BJ (cell line): ENCODE measurements at regions not wholly inside any gene's neighbourhood (a gene's known extent, or its start where the extent isn't known, plus 50 kb on each side); places are given as distances from the start of the nearest gene placed in this dataset.

ENCODE experiments used
- CTCF ChIA-PET: fragments of 350-600 bp; formaldehyde crosslinking; extraction: SDS; loops from one replicate; lab custom pipeline; 2021; ENCODE audit warnings: antibody characterized with exemption, inconsistent platforms; lab: Yijun Ruan, JAX
- POLR2A ChIA-PET: fragments of 300-600 bp; sonication (Branson Sonifier 250); formaldehyde crosslinking; extraction: SDS; loops from one replicate; lab custom pipeline; 2021; ENCODE audit warnings: antibody characterized with exemption; lab: Charles Lee
- DNase-seq: peaks from one replicate; pipeline ENCODE4 v3.0.0-alpha.2; 2011; ENCODE audit warnings: low read depth
- H3K27me3 ChIP-seq: 2 replicates; pipeline ENCODE4 v1.6.0; 2011; ENCODE audit warnings: low read length; ENCODE audit not compliant: control insufficient read depth, insufficient read depth
- H3K36me3 ChIP-seq: 2 replicates; pipeline ENCODE4 v1.5.1; 2011; ENCODE audit warnings: low read length; ENCODE audit not compliant: control insufficient read depth, insufficient read depth
- H3K4me3 ChIP-seq: 2 replicates; pipeline ENCODE4 v1.5.1; 2011; ENCODE audit warnings: low read depth, mild to moderate bottlenecking, control low read depth, low read length
- TF ChIP-seq, protein P1 (sequence below): IDR thresholded peaks from 2 replicates; pipeline ENCODE4 v1.5.1; 2011; ENCODE audit warnings: low read depth, mild to moderate bottlenecking, control low read depth, inconsistent platforms, low read length, moderate library complexity; ENCODE audit not compliant: insufficient read depth

DNA sequence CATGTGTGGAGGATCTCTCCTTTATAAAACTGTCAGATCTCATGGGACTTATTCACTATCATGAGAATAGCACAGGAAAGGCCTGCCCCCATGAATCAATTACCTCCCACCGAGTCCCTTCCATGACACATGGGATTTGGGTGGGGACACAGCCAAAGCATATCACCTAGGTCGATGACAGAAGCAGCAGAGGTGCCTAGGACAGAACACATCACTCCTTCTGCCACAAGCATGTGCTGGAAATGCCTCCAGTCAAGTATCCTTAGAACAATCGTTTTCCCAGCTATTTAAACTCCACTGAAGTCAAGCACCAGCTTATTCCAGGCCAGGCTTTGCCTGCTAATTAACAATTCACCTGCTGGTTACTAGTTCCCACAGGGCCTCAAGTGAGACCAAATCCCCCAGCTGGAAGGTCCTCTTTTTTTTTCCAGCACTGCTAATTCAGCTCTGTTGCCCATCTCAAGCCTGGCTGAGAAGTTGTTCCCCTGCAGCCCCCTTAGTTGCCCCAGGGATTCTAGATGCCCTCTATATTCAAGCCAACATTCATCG is 212.3 kb upstream of the NUDT4 start:
- POLR2A ChIA-PET, result no interaction called here
- H3K36me3 ChIP-seq, result no peaks in the 10 kb centered on the region
- no peak overlapping the region for H3K4me3 ChIP-seq
- CTCF ChIA-PET, result no interaction called here
- TF ChIP-seq, protein P1, sequence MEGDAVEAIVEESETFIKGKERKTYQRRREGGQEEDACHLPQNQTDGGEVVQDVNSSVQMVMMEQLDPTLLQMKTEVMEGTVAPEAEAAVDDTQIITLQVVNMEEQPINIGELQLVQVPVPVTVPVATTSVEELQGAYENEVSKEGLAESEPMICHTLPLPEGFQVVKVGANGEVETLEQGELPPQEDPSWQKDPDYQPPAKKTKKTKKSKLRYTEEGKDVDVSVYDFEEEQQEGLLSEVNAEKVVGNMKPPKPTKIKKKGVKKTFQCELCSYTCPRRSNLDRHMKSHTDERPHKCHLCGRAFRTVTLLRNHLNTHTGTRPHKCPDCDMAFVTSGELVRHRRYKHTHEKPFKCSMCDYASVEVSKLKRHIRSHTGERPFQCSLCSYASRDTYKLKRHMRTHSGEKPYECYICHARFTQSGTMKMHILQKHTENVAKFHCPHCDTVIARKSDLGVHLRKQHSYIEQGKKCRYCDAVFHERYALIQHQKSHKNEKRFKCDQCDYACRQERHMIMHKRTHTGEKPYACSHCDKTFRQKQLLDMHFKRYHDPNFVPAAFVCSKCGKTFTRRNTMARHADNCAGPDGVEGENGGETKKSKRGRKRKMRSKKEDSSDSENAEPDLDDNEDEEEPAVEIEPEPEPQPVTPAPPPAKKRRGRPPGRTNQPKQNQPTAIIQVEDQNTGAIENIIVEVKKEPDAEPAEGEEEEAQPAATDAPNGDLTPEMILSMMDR, result no peak
- no peaks in the 10 kb centered on the region for H3K27me3 ChIP-seq
- no peak for DNase-seq

DNA sequence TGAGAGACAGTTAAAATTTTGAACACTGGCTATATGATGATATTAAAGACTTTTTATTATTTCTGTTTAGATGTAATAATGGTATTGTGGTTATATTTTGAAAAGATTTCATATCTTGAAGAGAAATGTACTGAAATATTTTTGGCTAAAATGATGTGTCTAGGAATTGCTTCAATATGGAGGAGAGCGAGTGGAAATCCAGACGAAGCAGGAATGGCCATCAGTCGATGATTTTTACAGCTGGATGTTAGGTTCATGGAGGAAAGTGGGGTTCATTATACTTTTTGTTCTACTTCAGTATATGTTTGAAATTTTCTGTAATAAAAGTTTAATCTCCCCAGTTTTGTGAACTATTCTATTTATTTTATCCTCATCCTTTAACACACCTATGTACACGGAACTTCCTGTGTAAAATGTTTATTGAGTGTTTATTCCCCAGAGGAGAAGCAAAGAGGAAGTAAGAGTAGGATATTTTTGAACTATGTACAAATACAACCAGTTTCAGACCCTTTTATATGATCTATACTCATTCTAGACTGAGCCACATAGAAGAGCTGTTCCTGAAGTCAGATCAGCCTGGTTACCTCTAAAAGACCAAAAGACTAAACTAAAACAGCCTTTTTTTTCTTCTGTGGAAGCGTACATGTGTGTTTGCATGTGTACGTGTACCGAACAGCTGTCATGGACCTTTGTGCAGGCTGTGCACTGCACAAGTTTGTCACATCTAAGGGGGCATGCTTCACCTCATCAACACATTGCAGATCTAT is 211.0 kb upstream of the NUDT4 start:
- TF ChIP-seq, protein P1, result no peak
- H3K4me3 ChIP-seq, result no peak overlapping the region
- H3K27me3 ChIP-seq, result no peaks in the 10 kb centered on the region
- CTCF ChIA-PET, result no interaction called here
- DNase-seq, result no peak
- POLR2A ChIA-PET, result no interaction called here
- H3K36me3 ChIP-seq, result no peaks in the 10 kb centered on the region

DNA sequence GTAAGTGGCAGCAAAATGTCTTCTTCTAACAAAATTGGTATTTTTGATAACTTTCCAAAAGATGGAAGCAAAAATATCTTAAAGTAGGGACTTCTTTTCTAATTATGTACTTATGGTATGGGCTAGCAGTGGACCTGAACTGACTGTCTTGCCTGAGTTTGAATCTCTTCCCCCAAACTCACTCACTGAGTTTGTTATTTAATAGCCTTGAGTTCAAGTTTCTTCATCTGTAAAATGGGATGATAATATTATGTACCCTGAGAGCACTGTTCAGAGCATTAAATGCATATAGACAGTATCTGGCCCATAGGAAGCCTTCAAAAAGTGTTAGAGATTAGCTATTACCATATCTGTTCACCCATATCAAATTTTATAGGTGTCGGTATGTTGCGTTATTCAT is 210.4 kb upstream of the NUDT4 start:
- DNase-seq, result no peak
- ChIA-PET CTCF (no interaction called here), POLR2A (no interaction called here)
- no peaks in the 10 kb centered on the region for H3K36me3 ChIP-seq
- TF ChIP-seq, protein P1, result no peak
- no peak overlapping the region for H3K4me3 ChIP-seq
- no peaks in the 10 kb centered on the region for H3K27me3 ChIP-seq

DNA sequence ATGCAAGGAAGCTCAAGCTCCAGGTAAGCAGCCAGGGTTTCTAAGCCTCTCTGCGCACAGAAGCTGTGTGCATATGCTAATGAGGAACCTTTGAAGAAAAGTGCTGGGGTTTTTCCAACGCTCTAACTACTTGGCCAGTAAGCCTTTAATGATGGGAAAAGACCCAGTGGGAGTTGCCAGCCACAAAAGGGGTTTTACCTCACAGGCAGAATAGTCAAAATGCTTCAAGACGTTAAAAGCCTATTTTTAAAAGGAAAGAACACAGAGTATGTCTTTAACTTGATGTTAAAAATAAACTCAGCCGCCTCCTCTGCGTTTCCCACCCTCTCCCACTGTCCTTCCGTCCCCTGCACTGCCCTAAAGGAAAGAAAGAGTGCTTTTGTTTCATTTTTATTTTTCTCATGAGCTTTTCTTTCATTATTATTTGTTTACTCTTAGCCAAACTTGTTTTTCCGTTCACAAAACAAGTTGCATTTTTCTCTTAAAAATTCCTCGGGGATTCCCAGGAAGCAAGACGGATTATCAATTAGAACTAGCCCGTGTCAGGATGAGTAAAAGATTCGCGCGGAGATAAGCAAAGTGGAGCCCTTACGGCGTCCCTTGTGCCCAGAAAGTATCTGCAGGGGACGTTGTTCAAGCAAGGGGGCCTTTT is 209.8 kb upstream of the NUDT4 start:
- Histone ChIP-seq H3K36me3 (no peaks in the 10 kb centered on the region), H3K27me3 (no peaks in the 10 kb centered on the region), H3K4me3 (peak overlapping the region; percentile 9)
- no peak for DNase-seq
- ChIA-PET POLR2A (no interaction called here), CTCF (no interaction called here)
- TF ChIP-seq, protein P1, result no peak

DNA sequence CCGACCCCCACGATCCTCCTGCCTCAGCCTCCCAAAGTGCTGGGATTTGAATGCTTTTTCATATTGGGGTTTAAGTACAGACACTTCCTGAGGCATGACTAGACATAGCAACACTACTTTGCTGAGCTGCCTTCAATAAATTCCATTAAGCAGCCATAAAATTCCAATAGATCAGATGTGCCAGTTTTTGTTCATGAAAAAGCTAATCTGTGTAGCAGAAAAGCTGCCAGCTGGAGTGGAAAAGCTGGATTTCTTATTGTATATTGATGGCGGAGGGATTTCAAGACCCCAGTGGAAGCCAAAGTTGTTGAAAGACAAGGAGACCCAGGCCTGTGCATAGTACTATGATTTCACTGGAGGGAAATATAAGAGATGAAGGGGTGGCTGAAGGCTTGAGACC is 209.0 kb upstream of the NUDT4 start:
- ChIA-PET POLR2A (no interaction called here), CTCF (no interaction called here)

More for the DNA sequence above, 209.0 kb upstream of the NUDT4 start:
- TF ChIP-seq, protein P1, result no peak
- Histone ChIP-seq H3K4me3 (no peak overlapping the region), H3K27me3 (no peaks in the 10 kb centered on the region), H3K36me3 (no peaks in the 10 kb centered on the region)
- DNase-seq, result no peak
